SU-DHL-6 (cell line): ENCODE measurements at regions not wholly inside any gene's neighbourhood (a gene's known extent, or its start where the extent isn't known, plus 50 kb on each side); places are given as distances from the start of the nearest gene placed in this dataset.

ENCODE experiments used
- H2AFZ ChIP-seq: fragments of 200-600 bp; sonication (generic); 2 replicates; pipeline ENCODE4 v1.6.1; 2014; ENCODE audit warnings: low read depth, mild to moderate bottlenecking, moderate library complexity, mixed read lengths, antibody characterized with exemption, low read length; ENCODE audit not compliant: severe bottlenecking
- H3F3A ChIP-seq: fragments of 200-600 bp; shearing (Covaris generic); 2 replicates; pipeline ENCODE4 v1.6.0; 2016; ENCODE audit warnings: antibody characterized with exemption, mild to moderate bottlenecking; ENCODE audit not compliant: insufficient read depth
- H3K27ac ChIP-seq: fragments of 200-600 bp; sonication (generic); 2 replicates; pipeline ENCODE4 v1.5.1; 2016; ENCODE audit warnings: low read depth, mild to moderate bottlenecking, low read length, moderate library complexity, mixed read lengths
- H3K27me3 ChIP-seq: fragments of 200-600 bp; sonication (generic), shearing (Covaris generic); 2 replicates; pipeline ENCODE4 v1.6.0; 2014; ENCODE audit warnings: mild to moderate bottlenecking, low read length
- H3K36me3 ChIP-seq: fragments of 200-600 bp; sonication (generic); 2 replicates; pipeline ENCODE4 v1.6.1; 2014; ENCODE audit warnings: mild to moderate bottlenecking, low read length, mixed read lengths
- H3K4me2 ChIP-seq: fragments of 300-600, 200-600 bp; shearing (Covaris generic), sonication (generic); 2 replicates; pipeline ENCODE4 v1.6.0; 2014; ENCODE audit warnings: low read length, low read depth, mild to moderate bottlenecking; ENCODE audit not compliant: poor library complexity, severe bottlenecking
- H3K4me3 ChIP-seq: fragments of 200-600 bp; sonication (generic); 2 replicates; pipeline ENCODE4 v1.5.1; 2014; ENCODE audit warnings: antibody characterized with exemption, low read length, mild to moderate bottlenecking, mixed read lengths; ENCODE audit not compliant: insufficient read depth, poor library complexity, severe bottlenecking
- H3K79me2 ChIP-seq: fragments of 200-600 bp; sonication (generic); 2 replicates; pipeline ENCODE4 v1.6.1; 2014; ENCODE audit warnings: mild to moderate bottlenecking, low read length, moderate library complexity; ENCODE audit not compliant: insufficient read depth
- H3K9ac ChIP-seq: fragments of 200-600 bp; sonication (generic); 2 replicates; pipeline ENCODE4 v1.7.0; 2014; ENCODE audit warnings: mild to moderate bottlenecking, low read length
- H3K9me2 ChIP-seq: fragments of 200-600 bp; sonication (generic); replicated peaks from 2 replicates; pipeline ENCODE4 v1.6.1; 2014; ENCODE audit warnings: low read length; ENCODE audit not compliant: insufficient read depth
- H3K9me3 ChIP-seq: fragments of 200-600 bp; sonication (generic); 2 replicates; pipeline ENCODE4 v1.6.1; 2014; ENCODE audit warnings: low read length, mixed read lengths; ENCODE audit not compliant: insufficient read depth
- H4K20me1 ChIP-seq: fragments of 200-600 bp; sonication (generic); 2 replicates; pipeline ENCODE4 v1.6.1; 2014; ENCODE audit warnings: low read depth, mild to moderate bottlenecking, antibody characterized with exemption, low read length, moderate library complexity, mixed read lengths
- CTCF ChIP-seq: fragments of 200-600 bp; sonication (generic); IDR thresholded peaks from one replicate; pipeline ENCODE4 v1.5.1; 2017; ENCODE audit warnings: antibody characterized with exemption, mild to moderate bottlenecking, low read length, moderate library complexity; ENCODE audit not compliant: insufficient read depth, poor library complexity, severe bottlenecking
- EZH2phosphoT487 ChIP-seq: fragments of 200-600 bp; sonication (generic), shearing (Covaris generic); conservative IDR thresholded peaks from 2 replicates; pipeline ENCODE4 v1.6.1; 2018; ENCODE audit warnings: mild to moderate bottlenecking, antibody characterized with exemption, low read length, moderate library complexity, mixed read lengths

- Histone ChIP-seq H3K9ac (no peak overlapping the region), H3K79me2 (no peaks in the 10 kb centered on the region), H3K9me2 (no peaks in the 10 kb centered on the region), H3K36me3 (no peaks in the 10 kb centered on the region), H3K27me3 (no peaks in the 10 kb centered on the region), H3K4me3 (no peak overlapping the region), H3K4me2 (no peak overlapping the region), H3K9me3 (no peaks in the 10 kb centered on the region), H3K27ac (no peak overlapping the region), H3F3A (no peaks in the 10 kb centered on the region), H2AFZ (no peak overlapping the region), H4K20me1 (no peaks in the 10 kb centered on the region)
- TF ChIP-seq EZH2phosphoT487, result no peak
- no peak for TF ChIP-seq CTCF
These were observed 133.5 kb downstream of the UQCRFS1 start for GRCh38 chr19:29079356-29080032.

- no peaks in the 10 kb centered on the region for H3K9me3 ChIP-seq
- H3K36me3 ChIP-seq, result no peaks in the 10 kb centered on the region
- H4K20me1 ChIP-seq, result no peaks in the 10 kb centered on the region
- TF ChIP-seq EZH2phosphoT487 (no peak), CTCF (no peak)
- no peaks in the 10 kb centered on the region for H3K27me3 ChIP-seq
- no peak overlapping the region for H3K27ac ChIP-seq
- H3K4me2 ChIP-seq, result no peak overlapping the region
- H3K4me3 ChIP-seq, result no peak overlapping the region
- H2AFZ ChIP-seq, result no peak overlapping the region
- H3F3A ChIP-seq, result no peaks in the 10 kb centered on the region
- no peaks in the 10 kb centered on the region for H3K79me2 ChIP-seq
- no peaks in the 10 kb centered on the region for H3K9me2 ChIP-seq
- no peak overlapping the region for H3K9ac ChIP-seq
These were observed 136.0 kb downstream of the UQCRFS1 start for GRCh38 chr19:29076963-29077362.

GRCh38 chr19:29076161-29076560, 136.8 kb downstream of the UQCRFS1 start:
- no peak overlapping the region for H3K4me2 ChIP-seq
- no peak overlapping the region for H2AFZ ChIP-seq
- no peaks in the 10 kb centered on the region for H3F3A ChIP-seq

More at GRCh38 chr19:29076161-29076560, 136.8 kb downstream of the UQCRFS1 start:
- no peaks in the 10 kb centered on the region for H3K27me3 ChIP-seq
- no peak overlapping the region for H3K9ac ChIP-seq
- H3K36me3 ChIP-seq, result no peaks in the 10 kb centered on the region
- no peaks in the 10 kb centered on the region for H4K20me1 ChIP-seq
- H3K27ac ChIP-seq, result no peak overlapping the region
- TF ChIP-seq EZH2phosphoT487 (no peak), CTCF (no peak)
- no peaks in the 10 kb centered on the region for H3K79me2 ChIP-seq
- no peaks in the 10 kb centered on the region for H3K9me3 ChIP-seq
- no peaks in the 10 kb centered on the region for H3K9me2 ChIP-seq
- H3K4me3 ChIP-seq, result no peak overlapping the region
